ENCODE measurements at regions not wholly inside any gene's neighbourhood (a gene's known extent, or its start where the extent isn't known, plus 50 kb on each side); places are given as distances from the start of the nearest gene placed in this dataset.

DNA sequence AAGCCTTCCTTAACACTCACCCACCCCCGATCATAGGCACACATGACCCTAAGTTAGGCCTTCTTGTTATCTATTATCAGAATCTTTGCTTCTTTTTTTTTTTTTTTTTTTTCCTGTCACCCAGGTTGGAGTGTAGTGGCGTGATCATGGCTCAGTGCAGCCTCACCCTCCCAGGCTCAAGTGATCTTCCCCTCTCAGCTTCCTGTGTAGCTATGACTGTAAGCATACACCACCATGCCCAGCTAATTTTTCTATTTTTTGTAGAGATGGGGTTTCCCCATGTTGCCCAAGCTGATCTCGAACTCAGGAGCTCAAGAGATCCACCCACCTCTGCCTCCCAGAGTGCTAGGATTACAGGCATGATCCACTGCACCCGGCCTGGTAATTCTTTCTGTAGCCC, 328.7 kb downstream of the NR4A2 start:
- 86 to 89% methylated on average over 1 to 4 of the region's 4 CpGs for WGBS, 2 experiments (ENCODE audit: insufficient coverage in 1 of 2, insufficient read length in 1 of 2)
- TF ChIP-seq, protein P1, sequence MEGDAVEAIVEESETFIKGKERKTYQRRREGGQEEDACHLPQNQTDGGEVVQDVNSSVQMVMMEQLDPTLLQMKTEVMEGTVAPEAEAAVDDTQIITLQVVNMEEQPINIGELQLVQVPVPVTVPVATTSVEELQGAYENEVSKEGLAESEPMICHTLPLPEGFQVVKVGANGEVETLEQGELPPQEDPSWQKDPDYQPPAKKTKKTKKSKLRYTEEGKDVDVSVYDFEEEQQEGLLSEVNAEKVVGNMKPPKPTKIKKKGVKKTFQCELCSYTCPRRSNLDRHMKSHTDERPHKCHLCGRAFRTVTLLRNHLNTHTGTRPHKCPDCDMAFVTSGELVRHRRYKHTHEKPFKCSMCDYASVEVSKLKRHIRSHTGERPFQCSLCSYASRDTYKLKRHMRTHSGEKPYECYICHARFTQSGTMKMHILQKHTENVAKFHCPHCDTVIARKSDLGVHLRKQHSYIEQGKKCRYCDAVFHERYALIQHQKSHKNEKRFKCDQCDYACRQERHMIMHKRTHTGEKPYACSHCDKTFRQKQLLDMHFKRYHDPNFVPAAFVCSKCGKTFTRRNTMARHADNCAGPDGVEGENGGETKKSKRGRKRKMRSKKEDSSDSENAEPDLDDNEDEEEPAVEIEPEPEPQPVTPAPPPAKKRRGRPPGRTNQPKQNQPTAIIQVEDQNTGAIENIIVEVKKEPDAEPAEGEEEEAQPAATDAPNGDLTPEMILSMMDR (conservative IDR thresholded peaks at IDR 0.05): no peak
- Histone ChIP-seq H3K27ac (ENCODE audit: low read depth, low read length) (no peak overlapping the region), H3K27me3 (ENCODE audit: control insufficient read depth, insufficient read depth, low read length, poor library complexity, severe bottlenecking) (no peaks in the 10 kb centered on the region), H3K9ac (ENCODE audit: extremely low read depth, low read length, poor library complexity, severe bottlenecking) (no peak overlapping the region), H3K36me3 (ENCODE audit: control insufficient read depth, insufficient read depth, low read length) (no peaks in the 10 kb centered on the region), H3K4me1 (ENCODE audit: control insufficient read depth, insufficient read depth, low read length) (no peaks in the 10 kb centered on the region), H3K4me3 (ENCODE audit: low read length) (no peak overlapping the region), H3K9me3 (ENCODE audit: control insufficient read depth, low read length) (no peaks in the 10 kb centered on the region)
- H3K9me3 Mint-ChIP-seq: no peaks in the 10 kb centered on the region
- no peak overlapping the region for H3K27ac Mint-ChIP-seq
- H3K36me3 Mint-ChIP-seq (ENCODE audit: low read depth): no peaks in the 10 kb centered on the region
- DNase-seq: no peak
- no peaks in the 10 kb centered on the region for H3K27me3 Mint-ChIP-seq (ENCODE audit: insufficient read depth)
- no peak overlapping the region for H3K4me3 Mint-ChIP-seq
- peaks cover 4% of the 10 kb centered on the region for H3K4me1 Mint-ChIP-seq

DNA sequence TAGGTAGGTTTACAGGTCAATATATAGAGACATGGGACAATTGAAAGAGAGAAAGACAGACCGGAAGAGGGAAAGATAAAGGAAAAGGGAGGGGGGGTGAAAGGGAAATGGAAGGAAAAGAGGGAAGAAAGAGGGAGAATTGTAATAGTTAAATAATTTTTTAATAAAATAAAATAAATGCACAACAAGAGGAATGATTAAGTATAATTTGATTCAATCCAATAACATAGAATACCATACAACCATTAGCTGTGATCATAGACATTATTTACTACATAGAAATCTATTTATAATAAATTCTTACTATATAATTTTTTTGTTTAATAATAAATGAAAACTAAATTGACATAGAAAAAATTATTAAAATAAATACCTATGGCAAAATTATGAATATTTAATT, 330.7 kb downstream of the NR4A2 start:
- Histone ChIP-seq H3K36me3 (ENCODE audit: control insufficient read depth, insufficient read depth, low read length) (no peaks in the 10 kb centered on the region), H3K27me3 (ENCODE audit: control insufficient read depth, insufficient read depth, low read length, poor library complexity, severe bottlenecking) (no peaks in the 10 kb centered on the region), H3K9me3 (ENCODE audit: control insufficient read depth, low read length) (no peaks in the 10 kb centered on the region), H3K4me1 (ENCODE audit: control insufficient read depth, insufficient read depth, low read length) (no peaks in the 10 kb centered on the region), H3K27ac (ENCODE audit: low read depth, low read length) (no peak overlapping the region), H3K9ac (ENCODE audit: extremely low read depth, low read length, poor library complexity, severe bottlenecking) (no peak overlapping the region), H3K4me3 (ENCODE audit: low read length) (no peak overlapping the region)
- no peak overlapping the region for H3K27ac Mint-ChIP-seq
- no peak overlapping the region for H3K4me3 Mint-ChIP-seq
- no peaks in the 10 kb centered on the region for H3K36me3 Mint-ChIP-seq (ENCODE audit: low read depth)
- H3K4me1 Mint-ChIP-seq: peaks cover 4% of the 10 kb centered on the region
- 71 to 100% methylated on average over 1 of the region's 1 CpG for WGBS, 2 experiments (ENCODE audit: insufficient coverage in 1 of 2, insufficient read length in 1 of 2)
- TF ChIP-seq, protein P1 (conservative IDR thresholded peaks at IDR 0.05): no peak
- H3K9me3 Mint-ChIP-seq: no peaks in the 10 kb centered on the region
- no peaks in the 10 kb centered on the region for H3K27me3 Mint-ChIP-seq (ENCODE audit: insufficient read depth)
- no peak for DNase-seq

- Mint-ChIP-seq H3K4me3 (no peak overlapping the region), H3K4me1 (no peaks in the 10 kb centered on the region), H3K27me3 (ENCODE audit: insufficient read depth) (peaks cover 1% of the 10 kb centered on the region), H3K36me3 (ENCODE audit: low read depth) (peaks cover 12% of the 10 kb centered on the region), H3K27ac (no peak overlapping the region), H3K9me3 (peaks cover 2% of the 10 kb centered on the region)
- TF ChIP-seq, protein P1 (conservative IDR thresholded peaks at IDR 0.05): no peak
- H3K9ac ChIP-seq (ENCODE audit: extremely low read depth, low read length, poor library complexity, severe bottlenecking): no peak overlapping the region
- H3K4me3 ChIP-seq (ENCODE audit: low read length): no peak overlapping the region
- WGBS, 2 experiments (ENCODE audit: insufficient coverage in 1 of 2, insufficient read length in 1 of 2): 92% methylated on average over 2 of the region's 2 CpGs; no CpG with 5 or more reads in 1 of the 2 experiments
- H3K27me3 ChIP-seq (ENCODE audit: control insufficient read depth, insufficient read depth, low read length, poor library complexity, severe bottlenecking): no peaks in the 10 kb centered on the region
- DNase-seq: no peak
- H3K27ac ChIP-seq (ENCODE audit: low read depth, low read length): no peak overlapping the region
- no peaks in the 10 kb centered on the region for H3K4me1 ChIP-seq (ENCODE audit: control insufficient read depth, insufficient read depth, low read length)
- peaks cover 9% of the 10 kb centered on the region for H3K9me3 ChIP-seq (ENCODE audit: control insufficient read depth, low read length)
- H3K36me3 ChIP-seq (ENCODE audit: control insufficient read depth, insufficient read depth, low read length): no peaks in the 10 kb centered on the region
Observed at GRCh38 chr2:155997538-155997937, 335.0 kb downstream of the NR4A2 start.

Measured in endodermal cell (in vitro differentiated cells).